Psoas muscle (tissue), 7 donors: ENCODE measurements at regions not wholly inside any gene's neighbourhood (a gene's known extent, or its start where the extent isn't known, plus 50 kb on each side); places are given as distances from the start of the nearest gene placed in this dataset.

Source experiments
- ATAC-seq, 4 donors: fragments of 200-7000 bp; cut with Tn5 transposase; one replicate each; pipeline ENCODE4 v1.9.1; 2020; ENCODE audit warnings: moderate library complexity in 3 of 4, mild to moderate bottlenecking in 2 of 4
- DNase-seq, 2 donors: peaks; one replicate each; pipeline ENCODE4 v3.0.0-alpha.2; 2020
- H3K27ac ChIP-seq: fragments of 200-600 bp; one replicate; pipeline ENCODE4 v1.8.0; 2022
- H3K27me3 ChIP-seq, 3 donors: fragments of 200-600 bp in 1 of 3; one replicate each; pipeline versions ENCODE4 v1.6.1 to v1.8.0; 2013 to 2022; ENCODE audit warnings: low read length in 2 of 3, mild to moderate bottlenecking in 2 of 3, moderate library complexity in 1 of 3; ENCODE audit not compliant: insufficient read depth in 3 of 3
- H3K36me3 ChIP-seq, 2 donors: fragments of 200-600 bp in 1 of 2; one replicate each; pipeline versions ENCODE4 v1.6.1 to v1.8.0; 2013 to 2022; ENCODE audit warnings: low read depth in 1 of 2, mild to moderate bottlenecking in 1 of 2, moderate library complexity in 1 of 2; ENCODE audit not compliant: insufficient read depth in 1 of 2
- H3K4me1 ChIP-seq: fragments of 200-600 bp; one replicate; pipeline ENCODE4 v1.8.0; 2022
- H3K4me3 ChIP-seq: fragments of 200-600 bp; one replicate; pipeline ENCODE4 v1.8.0; 2022; ENCODE audit warnings: mild to moderate bottlenecking
- H3K9me3 ChIP-seq: fragments of 200-600 bp; one replicate; pipeline ENCODE4 v1.8.0; 2022
- CTCF ChIP-seq: fragments of 200-600 bp; IDR thresholded peaks from one replicate; pipeline ENCODE4 v1.8.0; 2022; ENCODE audit warnings: antibody characterized with exemption
- WGBS, 3 donors: extraction: QIAGEN DNeasy Blood & Tissue Kit; methylation state at CpG; one replicate each; pipeline versions ENCODE4 v1.1.6 to v1.1.7; 2013; 5-methylcytosine and 5-hydroxymethylcytosine counted together
- intact Hi-C, 2 donors: fragments of 100-400 bp; cut with DNase I; formaldehyde crosslinking; loops; one replicate each; pipeline versions ENCODE4 v1.11.0 to v1.14.2; 2022
- donor health status: healthy with polysubstance abuse.
- donor health status: DM: no; HTN: no; CAD: no; lungs with moderate emphysema.
- donor health status: Bipolar disorder and iron deficiency.
- donor health status: healthy.
- donor health status: DM: yes; HTN: yes; CAD: no.
- donor health status: DM: no; HTN: no; CAD: no.
- donor health status: DM: yes; HTN: yes; CAD: no.

DNA sequence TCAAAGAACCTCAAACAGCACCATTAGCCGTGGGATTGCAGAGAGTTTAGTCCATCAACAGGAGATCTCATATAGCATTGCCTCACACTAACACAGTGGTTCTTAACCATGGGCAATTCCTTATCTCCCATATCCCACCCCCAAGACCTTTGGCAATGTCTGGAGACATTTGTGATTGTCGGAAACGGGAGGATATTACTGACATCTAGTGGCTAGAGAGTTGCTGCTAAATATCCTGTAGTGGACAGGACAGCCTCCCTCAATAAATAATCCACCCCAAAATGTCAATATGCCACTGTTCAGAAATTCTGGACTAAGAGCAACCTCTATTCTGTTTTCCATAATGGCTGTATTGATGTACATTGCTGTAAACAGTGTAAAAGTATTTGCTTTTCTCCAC, 210.1 kb upstream of the CCN2 start:
- Histone ChIP-seq H3K4me3 (no peak overlapping the region), H3K27me3 (no peaks in the 10 kb centered on the region), H3K36me3 (no peaks in the 10 kb centered on the region), H3K4me1 (no peaks in the 10 kb centered on the region), H3K27ac (no peak overlapping the region), H3K9me3 (no peaks in the 10 kb centered on the region)
- ATAC-seq (no peak), DNase-seq (no peak)
- 33 to 38% (median 38%) methylated on average over 3 of the region's 3 CpGs for WGBS, 3 donors
- TF ChIP-seq CTCF = peak; percentile 28
- intact Hi-C loops = no loop called here

- intact Hi-C loops = no loop called here
- Histone ChIP-seq H3K4me1 (no peaks in the 10 kb centered on the region), H3K27ac (no peak overlapping the region), H3K36me3 (no peaks in the 10 kb centered on the region), H3K27me3 (no peaks in the 10 kb centered on the region), H3K9me3 (no peaks in the 10 kb centered on the region), H3K4me3 (no peak overlapping the region)
- WGBS, 3 donors = 66 to 73% (median 67%) methylated on average over 9 of the region's 9 CpGs
- no peak for TF ChIP-seq CTCF
- DNase-seq (no peak), ATAC-seq (no peak)
Observed at GRCh38 chr6:132153221-132153898, 202.2 kb upstream of the CCN2 start.

DNA sequence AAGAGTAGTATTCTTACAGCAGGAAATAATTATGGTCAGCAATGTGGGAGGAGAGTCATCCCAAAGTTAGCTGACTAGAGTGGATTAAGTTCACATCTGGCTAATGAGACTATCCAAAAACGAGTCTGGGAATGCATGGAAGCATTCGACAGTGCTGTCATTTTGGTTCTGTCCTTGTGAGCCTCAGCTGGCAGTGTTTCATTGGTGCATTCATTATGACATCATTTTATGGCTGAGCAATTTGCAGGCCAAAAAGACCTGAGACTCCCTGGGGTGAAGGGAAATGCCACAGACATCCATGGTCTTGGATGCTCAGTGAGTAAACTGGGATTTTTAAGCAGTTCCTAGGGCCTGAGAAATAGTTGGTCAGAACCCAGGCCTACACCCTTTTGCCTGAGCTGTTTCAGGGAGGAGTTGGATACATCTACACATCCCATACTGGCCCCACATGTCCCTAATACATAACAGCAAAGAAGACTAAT, 196.4 kb upstream of the CCN2 start:
- intact Hi-C loops = no loop called here
- Histone ChIP-seq H3K4me1 (no peaks in the 10 kb centered on the region), H3K27me3 (no peaks in the 10 kb centered on the region), H3K4me3 (no peak overlapping the region), H3K36me3 (no peaks in the 10 kb centered on the region), H3K27ac (no peak overlapping the region), H3K9me3 (no peaks in the 10 kb centered on the region)
- DNase-seq (no peak), ATAC-seq (peak in 2 of 4 donors; percentile 19 to 47)
- 16 to 28% (median 25%) methylated on average over 2 of the region's 2 CpGs for WGBS, 3 donors
- no peak for TF ChIP-seq CTCF

DNA sequence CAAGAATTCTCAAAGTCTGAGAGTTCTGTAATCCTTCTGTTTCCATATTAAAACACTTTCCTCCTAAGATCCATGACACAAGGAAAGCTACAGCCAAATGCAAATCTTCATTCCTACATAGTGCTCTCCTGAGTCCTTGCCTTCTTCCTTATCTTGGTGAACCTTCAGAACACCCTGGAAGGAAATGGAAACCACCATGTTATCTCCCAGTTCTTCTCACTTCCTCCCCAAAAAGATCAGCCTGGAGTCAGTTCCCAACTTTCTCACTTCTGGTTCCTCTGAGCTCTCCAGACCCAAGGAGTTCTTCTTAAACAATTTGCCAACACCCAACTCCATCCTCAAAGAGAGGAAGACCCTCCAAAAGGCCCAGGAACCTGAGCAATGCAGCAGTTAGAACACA, 193.3 kb upstream of the CCN2 start:
- no peaks in the 10 kb centered on the region for H3K27me3 ChIP-seq
- no peak for TF ChIP-seq CTCF
- H3K4me3 ChIP-seq = no peak overlapping the region
- H3K9me3 ChIP-seq = no peaks in the 10 kb centered on the region
- DNase-seq = no peak
- H3K4me1 ChIP-seq = no peaks in the 10 kb centered on the region
- H3K27ac ChIP-seq = no peak overlapping the region
- ATAC-seq = no peak
- no peaks in the 10 kb centered on the region for H3K36me3 ChIP-seq
- intact Hi-C loops = no loop called here

DNA sequence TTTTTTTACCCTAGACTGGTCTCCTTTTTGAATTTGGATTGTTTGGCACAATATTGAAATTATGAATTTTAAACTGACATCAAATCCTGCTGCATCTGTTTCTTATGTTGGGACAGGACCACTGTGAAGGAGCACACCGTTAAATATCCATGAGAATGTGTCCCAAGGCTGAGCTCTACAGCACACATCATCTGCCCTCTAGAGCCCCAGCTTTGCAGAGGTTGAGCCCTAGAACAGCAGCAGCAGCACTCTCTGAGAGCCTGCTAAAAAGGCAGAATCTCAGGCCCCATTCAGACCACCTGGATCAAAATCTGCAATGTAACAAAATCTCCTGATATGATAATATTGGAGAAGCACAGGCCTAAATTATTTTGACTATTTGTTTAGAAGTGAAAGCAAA, 192.1 kb upstream of the CCN2 start:
- DNase-seq (no peak), ATAC-seq (no peak)
- 29 to 38% (median 32%) methylated on average over 1 of the region's 1 CpG for WGBS, 3 donors
- TF ChIP-seq CTCF = no peak
- no peaks in the 10 kb centered on the region for H3K9me3 ChIP-seq
- intact Hi-C loops = no loop called here
- H3K4me1 ChIP-seq = no peaks in the 10 kb centered on the region
- H3K27ac ChIP-seq = no peak overlapping the region
- H3K4me3 ChIP-seq = no peak overlapping the region
- H3K27me3 ChIP-seq = no peaks in the 10 kb centered on the region
- H3K36me3 ChIP-seq = no peaks in the 10 kb centered on the region
